ENCODE measurements at regions not wholly inside any gene's neighbourhood (a gene's known extent, or its start where the extent isn't known, plus 50 kb on each side); places are given as distances from the start of the nearest gene placed in this dataset.

- TF ChIP-seq CTCF (conservative IDR thresholded peaks at IDR 0.05; ENCODE audit: low read depth, low read length) (no peak), EZH2 (IDR thresholded peaks at IDR 0.05; ENCODE audit: borderline replicate concordance, low read depth, low read length, poor library complexity, severe bottlenecking) (no peak)
Observed at GRCh38 chr17:70906808-70907207, 737.5 kb downstream of the KCNJ2 start.
